ENCODE measurements at regions not wholly inside any gene's neighbourhood (a gene's known extent, or its start where the extent isn't known, plus 50 kb on each side); places are given as distances from the start of the nearest gene placed in this dataset.

DNA sequence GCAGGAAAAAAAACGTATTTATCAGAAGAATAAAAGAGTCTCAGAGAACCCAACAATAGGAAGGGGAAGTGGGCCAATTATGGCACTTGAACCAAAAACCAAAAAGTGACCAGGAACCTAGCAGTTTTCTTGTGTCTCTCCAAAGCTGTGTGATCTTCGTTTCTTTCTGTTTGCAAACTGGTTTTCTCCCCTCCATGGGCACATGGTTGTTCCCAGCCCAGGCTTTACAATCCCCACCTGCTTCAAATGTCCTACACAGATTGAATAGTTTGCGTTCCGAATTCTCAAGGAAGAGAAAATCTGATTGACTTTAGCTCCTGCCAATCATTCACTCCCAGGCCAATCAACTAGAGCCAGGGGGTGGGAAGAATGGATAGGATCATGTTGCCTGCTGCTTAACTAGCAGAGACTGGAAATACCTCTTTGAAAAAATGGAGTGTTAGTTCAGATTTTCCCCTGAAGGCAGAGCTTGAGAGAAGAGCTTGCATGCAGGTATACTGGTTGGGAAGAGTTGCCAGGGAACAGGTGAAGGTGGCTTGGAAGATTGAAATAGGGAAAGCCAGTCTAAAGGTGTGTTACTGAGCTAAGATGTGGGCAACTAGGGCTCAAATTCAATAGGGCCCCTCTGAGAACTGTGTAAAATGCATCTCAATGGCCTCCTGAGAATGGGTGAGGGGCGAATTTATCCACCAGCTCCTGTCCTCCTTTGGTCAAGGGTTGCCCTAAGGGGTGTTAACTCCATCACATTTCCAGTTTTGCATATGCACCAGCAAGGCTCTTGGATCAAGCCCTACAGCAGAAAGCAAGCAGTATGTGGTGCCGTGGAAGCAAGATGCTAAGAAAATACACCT is 106.4 kb upstream of the SRRM4 start:
- Mint-ChIP-seq H3K4me1 (no peaks in the 10 kb centered on the region), H3K4me3 (no peak overlapping the region), H3K9me3 (peaks cover 0 to 5% (median 0%) of the 10 kb centered on the region in 7 donors), H3K36me3 (no peaks in the 10 kb centered on the region), H3K27ac (no peak overlapping the region), H3K27me3 (ENCODE audit: low read depth in 3 of 3) (peaks cover 0 to 2% (median 1%) of the 10 kb centered on the region in 3 donors)
- Histone ChIP-seq H3K27me3 (ENCODE audit: control insufficient read depth in 2 of 2, insufficient read depth in 2 of 2, low read length in 2 of 2) (no peaks in the 10 kb centered on the region), H3K4me1 (ENCODE audit: control insufficient read depth in 1 of 2, insufficient read depth in 2 of 2, low read length in 2 of 2) (no peaks in the 10 kb centered on the region), H3K27ac (ENCODE audit: low read depth in 1 of 2, low read length in 2 of 2) (no peak overlapping the region), H3K9me3 (replicated peaks in 1 of 2; ENCODE audit: control insufficient read depth in 1 of 2, insufficient read depth in 1 of 2, low read length in 2 of 2) (no peaks in the 10 kb centered on the region), H3K4me3 (replicated peaks in 1 of 3; ENCODE audit: low read depth in 2 of 3, low read length in 3 of 3) (no peak overlapping the region), H4K20me1 (ENCODE audit: insufficient read depth, low read length) (no peaks in the 10 kb centered on the region), H3K36me3 (replicated peaks in 1 of 2; ENCODE audit: control insufficient read depth in 1 of 2, insufficient read depth in 2 of 2, low read length in 2 of 2) (no peaks in the 10 kb centered on the region), H3K9ac (ENCODE audit: insufficient read depth, low read length, poor library complexity, severe bottlenecking) (no peak overlapping the region), H2AFZ (ENCODE audit: insufficient read depth, low read depth, low read length, poor library complexity, severe bottlenecking) (no peak overlapping the region), H3K4me2 (replicated peaks; ENCODE audit: extremely low read depth, low read length, poor library complexity, severe bottlenecking) (no peak overlapping the region), H3K79me2 (ENCODE audit: insufficient read depth, low read length) (no peaks in the 10 kb centered on the region)
- DNase-seq: no peak
- TF ChIP-seq, protein P1, sequence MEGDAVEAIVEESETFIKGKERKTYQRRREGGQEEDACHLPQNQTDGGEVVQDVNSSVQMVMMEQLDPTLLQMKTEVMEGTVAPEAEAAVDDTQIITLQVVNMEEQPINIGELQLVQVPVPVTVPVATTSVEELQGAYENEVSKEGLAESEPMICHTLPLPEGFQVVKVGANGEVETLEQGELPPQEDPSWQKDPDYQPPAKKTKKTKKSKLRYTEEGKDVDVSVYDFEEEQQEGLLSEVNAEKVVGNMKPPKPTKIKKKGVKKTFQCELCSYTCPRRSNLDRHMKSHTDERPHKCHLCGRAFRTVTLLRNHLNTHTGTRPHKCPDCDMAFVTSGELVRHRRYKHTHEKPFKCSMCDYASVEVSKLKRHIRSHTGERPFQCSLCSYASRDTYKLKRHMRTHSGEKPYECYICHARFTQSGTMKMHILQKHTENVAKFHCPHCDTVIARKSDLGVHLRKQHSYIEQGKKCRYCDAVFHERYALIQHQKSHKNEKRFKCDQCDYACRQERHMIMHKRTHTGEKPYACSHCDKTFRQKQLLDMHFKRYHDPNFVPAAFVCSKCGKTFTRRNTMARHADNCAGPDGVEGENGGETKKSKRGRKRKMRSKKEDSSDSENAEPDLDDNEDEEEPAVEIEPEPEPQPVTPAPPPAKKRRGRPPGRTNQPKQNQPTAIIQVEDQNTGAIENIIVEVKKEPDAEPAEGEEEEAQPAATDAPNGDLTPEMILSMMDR (IDR thresholded peaks at IDR 0.05): no peak
- intact Hi-C loops (cut with micrococcal nuclease): no loop called here
- 52% methylated on average over 2 of the region's 6 CpGs for WGBS (ENCODE audit: insufficient coverage)

GRCh38 chr12:118880720-118881493 is 100.4 kb upstream of the SRRM4 start:
- Mint-ChIP-seq H3K9me3 (peaks cover 0 to 3% (median 0%) of the 10 kb centered on the region in 7 donors), H3K27ac (no peak overlapping the region), H3K27me3 (ENCODE audit: low read depth in 3 of 3) (peaks cover 0 to 2% (median 1%) of the 10 kb centered on the region in 3 donors), H3K4me1 (no peaks in the 10 kb centered on the region), H3K4me3 (no peak overlapping the region), H3K36me3 (no peaks in the 10 kb centered on the region)
- Histone ChIP-seq H3K4me2 (replicated peaks; ENCODE audit: extremely low read depth, low read length, poor library complexity, severe bottlenecking) (no peak overlapping the region), H3K9me3 (replicated peaks in 1 of 2; ENCODE audit: control insufficient read depth in 1 of 2, insufficient read depth in 1 of 2, low read length in 2 of 2) (no peaks in the 10 kb centered on the region), H2AFZ (ENCODE audit: insufficient read depth, low read depth, low read length, poor library complexity, severe bottlenecking) (no peak overlapping the region), H3K36me3 (replicated peaks in 1 of 2; ENCODE audit: control insufficient read depth in 1 of 2, insufficient read depth in 2 of 2, low read length in 2 of 2) (no peaks in the 10 kb centered on the region), H3K27ac (ENCODE audit: low read depth in 1 of 2, low read length in 2 of 2) (no peak overlapping the region), H3K27me3 (ENCODE audit: control insufficient read depth in 2 of 2, insufficient read depth in 2 of 2, low read length in 2 of 2) (no peaks in the 10 kb centered on the region), H3K4me1 (ENCODE audit: control insufficient read depth in 1 of 2, insufficient read depth in 2 of 2, low read length in 2 of 2) (no peaks in the 10 kb centered on the region), H3K9ac (ENCODE audit: insufficient read depth, low read length, poor library complexity, severe bottlenecking) (no peak overlapping the region), H3K4me3 (replicated peaks in 1 of 3; ENCODE audit: low read depth in 2 of 3, low read length in 3 of 3) (no peak overlapping the region), H3K79me2 (ENCODE audit: insufficient read depth, low read length) (no peaks in the 10 kb centered on the region), H4K20me1 (ENCODE audit: insufficient read depth, low read length) (no peaks in the 10 kb centered on the region)
- no CpG with 5 or more reads among the region's 5 CpGs for WGBS (ENCODE audit: insufficient coverage)
- intact Hi-C loops (cut with micrococcal nuclease): no loop called here
- TF ChIP-seq, protein P1 (IDR thresholded peaks at IDR 0.05): no peak
- no peak for DNase-seq
